Esophagus muscularis mucosa (tissue), 3 donors: ENCODE measurements at regions not wholly inside any gene's neighbourhood (a gene's known extent, or its start where the extent isn't known, plus 50 kb on each side); places are given as distances from the start of the nearest gene placed in this dataset.

Experiments
- CTCF ChIP-seq, 3 experiments: fragments of 200-600 bp in 2 of 3; fragments of 450-650 bp in 1 of 3; sonication (generic) in 2 of 3; IDR thresholded peaks; one replicate each; pipeline ENCODE4 v1.5.1; 2017 to 2019; ENCODE audit warnings: antibody characterized with exemption in 3 of 3, mild to moderate bottlenecking in 2 of 3, moderate library complexity in 1 of 3
- POLR2A ChIP-seq: fragments of 450-650 bp; IDR thresholded peaks from one replicate; pipeline ENCODE4 v1.6.1; 2017; ENCODE audit warnings: antibody characterized with exemption, moderate library complexity, mild to moderate bottlenecking, low read depth
- POLR2AphosphoS5 ChIP-seq, 2 donors: sonication (generic); formaldehyde crosslinking; IDR thresholded peaks; one replicate each; pipeline ENCODE4 v1.6.1; 2017; ENCODE audit warnings: antibody characterized with exemption in 2 of 2

- TF ChIP-seq CTCF (IDR thresholded peaks at IDR 0.05) (no peak), POLR2A (no peak), POLR2AphosphoS5 (IDR thresholded peaks at IDR 0.05) (no peak)
Measured at GRCh38 chr12:90816353-90817089, 138.5 kb downstream of the CCER1 start.
